Karpas-422 (cell line): ENCODE measurements at regions not wholly inside any gene's neighbourhood (a gene's known extent, or its start where the extent isn't known, plus 50 kb on each side); places are given as distances from the start of the nearest gene placed in this dataset.
"Not testable (repeated sequence)": the region's sequence is repeated elsewhere in the genome, so short reads cannot be mapped to it uniquely, and the experiment has no call there.

ENCODE experiments used
- DNase-seq: peaks from one replicate; pipeline ENCODE4 v3.0.0-alpha.2; 2015
- H2AFZ ChIP-seq: fragments of 200-600 bp; sonication (generic); 2 replicates; pipeline ENCODE4 v1.6.1; 2014; ENCODE audit warnings: antibody characterized with exemption, low read length, mixed read lengths
- H3K27ac ChIP-seq: fragments of 200-600 bp; sonication (generic); 2 replicates; pipeline ENCODE4 v1.5.1; 2014; ENCODE audit warnings: mild to moderate bottlenecking, low read length, moderate library complexity
- H3K27me3 ChIP-seq: fragments of 200-600 bp; sonication (generic); 2 replicates; pipeline ENCODE4 v1.6.1; 2014; ENCODE audit warnings: low read length, mixed read lengths
- H3K36me3 ChIP-seq: fragments of 200-600 bp; sonication (generic); 2 replicates; pipeline ENCODE4 v1.6.1; 2014; ENCODE audit warnings: low read length, mixed read lengths; ENCODE audit not compliant: insufficient read depth
- H3K4me1 ChIP-seq: fragments of 200-600 bp; sonication (generic); 2 replicates; pipeline ENCODE4 v1.6.1; 2014; ENCODE audit warnings: mild to moderate bottlenecking, low read length, mixed read lengths
- H3K4me2 ChIP-seq: fragments of 200-600 bp; sonication (generic); 2 replicates; pipeline ENCODE4 v1.6.1; 2014; ENCODE audit warnings: low read length, low read depth, mild to moderate bottlenecking; ENCODE audit not compliant: poor library complexity, severe bottlenecking
- H3K4me3 ChIP-seq: fragments of 200-600 bp; sonication (generic); 2 replicates; pipeline ENCODE4 v1.5.1; 2014; ENCODE audit warnings: mild to moderate bottlenecking, antibody characterized with exemption, low read length, mixed read lengths
- H3K79me2 ChIP-seq: fragments of 200-600 bp; sonication (generic); 2 replicates; pipeline ENCODE4 v1.6.1; 2014; ENCODE audit warnings: mild to moderate bottlenecking, low read length, mixed read lengths
- H3K9ac ChIP-seq: fragments of 200-600 bp; sonication (generic); 2 replicates; pipeline ENCODE4 v1.6.0; 2014; ENCODE audit warnings: low read length
- H3K9me2 ChIP-seq: fragments of 200-600 bp; sonication (generic), shearing (Covaris generic); replicated peaks from 2 replicates; pipeline ENCODE4 v1.6.0; 2014; ENCODE audit warnings: mild to moderate bottlenecking, low read length, moderate library complexity; ENCODE audit not compliant: insufficient read depth
- H3K9me3 ChIP-seq: fragments of 300-700, 200-600 bp; sonication (generic); 2 replicates; pipeline ENCODE4 v1.6.1; 2014; ENCODE audit warnings: low read length, mixed read lengths
- H4K20me1 ChIP-seq: fragments of 200-600 bp; sonication (generic); 2 replicates; pipeline ENCODE4 v1.6.1; 2014; ENCODE audit warnings: mild to moderate bottlenecking, antibody characterized with exemption, low read length, low read depth; ENCODE audit not compliant: insufficient read depth

DNA sequence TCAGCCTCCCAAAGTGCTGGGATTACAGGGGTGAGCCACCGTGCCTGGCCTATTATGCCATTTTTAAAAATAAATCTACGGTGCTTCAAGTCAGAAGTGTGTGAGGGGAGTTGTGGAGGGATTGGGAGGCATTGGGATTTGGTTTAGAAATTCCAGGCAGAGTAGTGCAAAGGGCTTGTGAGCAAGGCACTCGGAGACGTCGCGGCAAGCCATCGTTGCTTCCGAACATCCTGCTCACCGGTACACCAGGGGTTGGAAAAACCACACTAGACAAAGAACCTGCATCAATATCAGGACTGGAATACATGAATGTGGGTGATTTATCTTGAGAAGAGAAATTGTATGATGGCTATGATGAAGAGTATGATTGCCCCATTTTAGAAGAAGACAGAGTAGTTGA lies 227.0 kb downstream of the ALG10 start:
- Histone ChIP-seq H3K9me3 (no peaks in the 10 kb centered on the region), H3K27ac (no peak overlapping the region), H3K79me2 (no peaks in the 10 kb centered on the region), H3K9ac (no peak overlapping the region), H3K4me3 (no peak overlapping the region), H3K9me2 (no peaks in the 10 kb centered on the region), H3K36me3 (no peaks in the 10 kb centered on the region), H3K4me1 (peaks cover 4% of the 10 kb centered on the region; the same call in 1 of the 2 replicates), H4K20me1 (no peaks in the 10 kb centered on the region), H2AFZ (no peak overlapping the region), H3K4me2 (no peak overlapping the region), H3K27me3 (no peaks in the 10 kb centered on the region)
- no peak for DNase-seq

DNA sequence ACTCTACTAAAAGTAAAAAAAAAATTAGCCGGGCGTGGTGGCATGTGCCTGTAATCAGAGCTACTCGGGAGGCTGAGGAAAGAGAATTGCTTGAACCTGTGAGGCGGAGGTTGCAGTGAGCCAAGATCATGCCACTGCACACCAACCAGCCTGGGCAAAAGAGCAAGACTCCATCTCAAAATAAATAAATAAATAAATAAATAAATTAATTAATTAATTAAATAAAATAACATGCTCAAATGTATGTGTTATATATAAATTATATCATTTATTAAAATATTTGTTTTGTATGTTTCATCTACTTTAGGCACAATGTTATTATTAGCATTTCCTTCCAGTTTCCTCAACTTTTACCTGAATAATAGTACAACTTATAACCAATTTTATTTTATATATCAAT lies 229.6 kb downstream of the ALG10 start:
- H3K9ac ChIP-seq, DNase-seq, H3K27me3 ChIP-seq, H3K4me2 ChIP-seq, H3K79me2 ChIP-seq, H3K27ac ChIP-seq, H2AFZ ChIP-seq, H3K4me3 ChIP-seq, H4K20me1 ChIP-seq, H3K4me1 ChIP-seq, H3K9me3 ChIP-seq, H3K36me3 ChIP-seq, H3K9me2 ChIP-seq: not testable (repeated sequence)

DNA sequence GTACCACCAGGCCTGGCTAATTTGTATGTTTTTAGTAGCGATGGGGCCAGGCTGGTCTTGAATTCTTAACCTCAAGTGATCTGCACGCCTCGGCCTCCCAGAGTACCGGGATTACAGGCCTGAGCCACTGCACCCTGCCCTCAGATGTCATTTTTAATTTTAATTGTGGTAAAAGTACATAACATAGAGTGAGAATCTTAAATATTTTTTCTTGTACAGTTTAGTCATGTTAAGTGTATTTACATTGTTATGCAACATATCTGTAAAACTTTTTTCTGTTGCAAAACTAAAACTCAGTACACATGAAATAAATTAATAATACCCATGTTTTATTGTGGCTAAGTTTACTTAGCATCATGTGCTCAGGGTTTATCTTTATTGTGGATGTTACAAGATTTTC lies 231.4 kb downstream of the ALG10 start:
- no peaks in the 10 kb centered on the region for H3K36me3 ChIP-seq
- H3K9me2 ChIP-seq: no peaks in the 10 kb centered on the region
- no peaks in the 10 kb centered on the region for H4K20me1 ChIP-seq
- no peak overlapping the region for H3K9ac ChIP-seq
- H3K27ac ChIP-seq: no peak overlapping the region
- no peak overlapping the region for H3K4me3 ChIP-seq
- H3K9me3 ChIP-seq: no peaks in the 10 kb centered on the region; the same call in 1 of the 2 replicates
- H3K4me1 ChIP-seq: no peaks in the 10 kb centered on the region
- no peak overlapping the region for H2AFZ ChIP-seq
- DNase-seq: no peak
- no peak overlapping the region for H3K4me2 ChIP-seq
- H3K79me2 ChIP-seq: no peaks in the 10 kb centered on the region
- no peaks in the 10 kb centered on the region for H3K27me3 ChIP-seq

DNA sequence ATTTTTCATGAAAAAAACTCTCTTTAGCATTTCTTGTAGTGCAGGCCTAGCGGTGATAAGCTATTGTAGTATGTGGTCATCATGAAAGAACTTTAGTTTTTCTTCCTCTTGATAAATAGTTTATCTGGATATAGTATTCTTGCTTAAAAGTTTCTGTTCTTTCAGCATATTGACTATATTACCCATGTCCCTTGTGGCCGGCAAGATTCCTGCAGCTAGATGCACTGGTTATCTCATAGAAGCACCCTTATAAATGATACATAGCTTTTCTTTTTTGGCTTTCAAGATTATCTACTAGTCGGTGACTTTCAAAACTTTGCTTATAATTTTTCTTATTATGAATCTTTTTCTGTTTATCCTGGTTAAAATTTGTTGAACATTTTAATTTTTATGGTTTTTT lies 234.8 kb downstream of the ALG10 start:
- Histone ChIP-seq H4K20me1 (no peaks in the 10 kb centered on the region), H3K27ac (no peak overlapping the region), H3K4me2 (no peak overlapping the region), H3K4me3 (no peak overlapping the region), H3K9me3 (no peaks in the 10 kb centered on the region; the same call in 1 of the 2 replicates), H2AFZ (no peak overlapping the region), H3K9ac (no peak overlapping the region), H3K4me1 (no peaks in the 10 kb centered on the region), H3K9me2 (no peaks in the 10 kb centered on the region), H3K27me3 (no peaks in the 10 kb centered on the region), H3K36me3 (no peaks in the 10 kb centered on the region), H3K79me2 (no peaks in the 10 kb centered on the region)
- DNase-seq: no peak

DNA sequence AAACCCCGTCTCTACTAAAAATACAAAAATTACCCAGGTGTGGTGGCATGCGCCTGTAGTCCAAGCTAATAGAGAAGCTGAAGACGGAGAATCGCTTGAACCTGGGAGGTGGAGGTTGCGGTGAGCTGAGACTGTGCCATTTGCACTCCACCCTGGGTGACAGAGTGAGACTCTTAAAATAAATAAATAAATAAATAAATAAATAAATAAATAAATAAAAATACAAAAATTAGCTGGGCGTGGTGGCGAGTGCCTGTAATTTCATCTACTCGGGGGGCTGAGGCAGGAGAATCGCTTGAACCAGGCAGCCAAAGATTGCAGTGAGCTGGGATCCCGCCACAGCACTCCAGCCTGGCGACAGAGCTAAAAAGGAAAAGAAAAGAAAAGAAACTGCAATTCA lies 239.8 kb downstream of the ALG10 start:
- H3K4me3 ChIP-seq, H3K9me2 ChIP-seq, H3K27ac ChIP-seq, H3K9ac ChIP-seq, H4K20me1 ChIP-seq, H3K36me3 ChIP-seq, H3K4me1 ChIP-seq, H3K27me3 ChIP-seq, H3K79me2 ChIP-seq, H3K4me2 ChIP-seq, H3K9me3 ChIP-seq, DNase-seq, H2AFZ ChIP-seq: not testable (repeated sequence)

DNA sequence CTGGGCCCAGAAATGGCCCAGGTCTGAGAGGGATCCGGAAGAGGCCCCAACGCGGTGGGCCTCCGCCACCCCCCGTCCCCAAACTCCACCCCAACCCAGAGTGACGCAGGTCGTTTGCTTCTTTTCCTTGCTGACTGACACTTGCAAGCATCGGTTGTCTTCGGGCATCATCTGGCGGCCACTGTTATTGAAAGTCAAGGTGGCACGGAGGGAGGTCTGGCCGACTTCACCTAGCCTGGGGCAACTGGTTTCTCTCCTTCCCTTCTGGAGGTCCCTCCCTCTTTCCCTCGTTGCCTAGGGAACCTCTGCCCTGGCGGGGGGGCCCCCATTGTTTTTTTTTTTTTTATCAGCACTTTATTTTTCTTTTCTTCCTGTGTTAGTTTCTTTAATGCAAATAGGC lies 241.8 kb downstream of the ALG10 start:
- H3K36me3 ChIP-seq: no peaks in the 10 kb centered on the region
- no peak for DNase-seq
- H3K4me3 ChIP-seq: no peak overlapping the region
- H4K20me1 ChIP-seq: no peaks in the 10 kb centered on the region
- H3K79me2 ChIP-seq: no peaks in the 10 kb centered on the region
- H3K4me2 ChIP-seq: no peak overlapping the region
- H3K27ac ChIP-seq: no peak overlapping the region
- H2AFZ ChIP-seq: no peak overlapping the region
- H3K9me3 ChIP-seq: no peaks in the 10 kb centered on the region
- no peaks in the 10 kb centered on the region for H3K9me2 ChIP-seq
- H3K4me1 ChIP-seq: no peaks in the 10 kb centered on the region
- H3K9ac ChIP-seq: no peak overlapping the region
- no peaks in the 10 kb centered on the region for H3K27me3 ChIP-seq

DNA sequence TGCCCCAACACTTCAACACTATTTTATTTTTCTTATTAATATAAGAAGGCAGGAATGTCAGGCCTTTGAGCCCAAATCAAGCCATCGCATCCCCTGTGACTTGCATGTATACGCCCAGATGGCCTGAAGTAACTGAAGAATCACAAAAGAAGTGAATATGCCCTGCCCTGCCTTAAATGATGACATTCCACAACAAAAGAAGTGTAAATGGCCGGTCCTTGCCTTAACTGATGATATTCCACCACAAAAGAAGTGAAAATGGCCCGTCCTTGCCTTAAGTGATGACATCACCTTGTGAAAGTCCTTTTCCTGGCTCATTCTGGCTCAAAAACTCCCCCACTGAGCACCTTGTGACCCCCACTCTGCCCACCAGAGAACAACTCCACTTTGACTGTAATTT lies 251.4 kb downstream of the ALG10 start:
- not testable (repeated sequence) for H3K9me3 ChIP-seq, H2AFZ ChIP-seq, H3K9ac ChIP-seq, DNase-seq, H3K4me3 ChIP-seq, H3K4me2 ChIP-seq, H3K36me3 ChIP-seq, H4K20me1 ChIP-seq, H3K4me1 ChIP-seq, H3K9me2 ChIP-seq, H3K27me3 ChIP-seq, H3K27ac ChIP-seq, H3K79me2 ChIP-seq

DNA sequence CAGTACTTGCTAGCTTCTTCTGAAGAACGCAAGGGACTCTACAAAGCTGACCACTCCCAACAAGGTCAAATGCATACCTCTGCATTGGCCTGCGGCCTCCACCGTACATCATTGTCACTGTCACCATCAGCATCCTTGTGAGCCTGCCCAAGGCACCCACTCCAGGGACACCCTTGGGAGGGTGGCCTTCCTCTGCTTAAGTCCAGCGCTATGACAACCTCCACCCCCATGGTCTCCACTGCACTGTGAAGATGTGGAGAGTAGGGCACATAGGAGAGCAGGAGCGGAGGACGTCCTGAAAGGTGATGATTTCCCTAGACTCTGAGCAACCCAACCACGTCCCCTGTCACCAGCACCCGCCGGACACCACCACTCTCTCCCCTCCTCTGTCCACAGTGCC lies 252.8 kb downstream of the ALG10 start:
- Histone ChIP-seq H3K27ac (no peak overlapping the region), H3K4me1 (no peaks in the 10 kb centered on the region), H2AFZ (no peak overlapping the region), H3K9me3 (no peaks in the 10 kb centered on the region), H3K4me2 (no peak overlapping the region), H4K20me1 (no peaks in the 10 kb centered on the region), H3K79me2 (no peaks in the 10 kb centered on the region), H3K4me3 (no peak overlapping the region), H3K9ac (no peak overlapping the region), H3K36me3 (no peaks in the 10 kb centered on the region), H3K27me3 (no peaks in the 10 kb centered on the region), H3K9me2 (no peaks in the 10 kb centered on the region)
- DNase-seq: no peak

DNA sequence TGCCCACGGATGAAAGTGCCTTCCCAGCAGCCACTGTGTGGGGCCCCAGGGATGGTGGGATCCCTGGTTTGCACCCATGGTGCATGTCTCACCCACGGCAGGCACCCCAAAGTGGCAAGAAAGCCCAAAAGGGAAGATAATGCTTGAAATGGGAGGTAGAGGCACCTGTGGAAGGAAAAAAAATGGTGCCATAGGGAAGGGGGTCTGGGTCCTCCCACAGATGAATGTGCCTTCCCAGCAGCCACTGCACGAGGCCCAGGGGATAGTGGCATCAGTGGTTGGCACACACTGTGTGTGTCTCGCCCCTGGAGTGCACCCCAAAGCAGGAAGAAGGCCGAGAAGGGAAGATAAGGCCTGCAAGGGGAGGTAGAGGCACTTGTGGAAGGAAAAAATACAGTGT lies 264.2 kb downstream of the ALG10 start:
- Histone ChIP-seq H3K9ac (no peak overlapping the region), H3K27ac (no peak overlapping the region), H4K20me1 (no peaks in the 10 kb centered on the region), H2AFZ (no peak overlapping the region), H3K36me3 (no peaks in the 10 kb centered on the region), H3K79me2 (no peaks in the 10 kb centered on the region), H3K9me3 (peaks cover 53% of the 10 kb centered on the region), H3K4me3 (no peak overlapping the region), H3K4me1 (no peaks in the 10 kb centered on the region), H3K27me3 (no peaks in the 10 kb centered on the region), H3K4me2 (no peak overlapping the region), H3K9me2 (no peaks in the 10 kb centered on the region)
- no peak for DNase-seq
